NCI-H1105 treated with DMSO at 0.1 percent for 48 hours (cell line): ENCODE measurements at regions not wholly inside any gene's neighbourhood (a gene's known extent, or its start where the extent isn't known, plus 50 kb on each side); places are given as distances from the start of the nearest gene placed in this dataset.

Experiments
- DNase-seq: peaks from one replicate; lab custom pipeline; 2025; lab: John Stamatoyannopoulos, UW

GRCh38 chr10:44054046-44054445 is 330.9 kb downstream of the CXCL12 start:
- no peak for DNase-seq

GRCh38 chr10:44053391-44053790 is 331.5 kb downstream of the CXCL12 start:
- no peak for DNase-seq

- no peak for DNase-seq
Observed at GRCh38 chr10:44051584-44052385, 333.1 kb downstream of the CXCL12 start.

GRCh38 chr10:44051091-44051490 is 333.8 kb downstream of the CXCL12 start:
- no peak for DNase-seq

- no peak for DNase-seq
Observed at GRCh38 chr10:44049301-44050015, 335.4 kb downstream of the CXCL12 start.

- no peak for DNase-seq
Observed at GRCh38 chr10:44047361-44047760, 337.5 kb downstream of the CXCL12 start.

GRCh38 chr10:44046605-44047004 is 338.3 kb downstream of the CXCL12 start:
- DNase-seq = no peak

GRCh38 chr10:44045020-44045419 is 339.9 kb downstream of the CXCL12 start:
- DNase-seq = no peak

GRCh38 chr10:44044549-44044948 is 340.3 kb downstream of the CXCL12 start:
- DNase-seq = no peak

- DNase-seq = no peak
Observed at GRCh38 chr10:44043646-44044375, 341.1 kb downstream of the CXCL12 start.

GRCh38 chr10:44042926-44043602 is 341.8 kb downstream of the CXCL12 start:
- DNase-seq = no peak

- DNase-seq = no peak
Observed at GRCh38 chr10:44042075-44042770, 342.7 kb downstream of the CXCL12 start.

- DNase-seq = no peak
Observed at GRCh38 chr10:44039599-44039998, 345.3 kb downstream of the CXCL12 start.

GRCh38 chr10:44036425-44036824 is 348.5 kb downstream of the CXCL12 start:
- no peak for DNase-seq

- no peak for DNase-seq
Observed at GRCh38 chr10:44035474-44036197, 349.3 kb downstream of the CXCL12 start.

GRCh38 chr10:44034946-44035345 is 350.0 kb downstream of the CXCL12 start:
- no peak for DNase-seq

GRCh38 chr10:44033008-44033407 is 351.9 kb downstream of the CXCL12 start:
- DNase-seq = no peak

- no peak for DNase-seq
Observed at GRCh38 chr10:44032216-44032615, 352.7 kb downstream of the CXCL12 start.

GRCh38 chr10:44030738-44031137 is 354.2 kb downstream of the CXCL12 start:
- DNase-seq = no peak

GRCh38 chr10:44030132-44030531 is 354.8 kb downstream of the CXCL12 start:
- DNase-seq = no peak
